K562 (cell line): ENCODE measurements at regions not wholly inside any gene's neighbourhood (a gene's known extent, or its start where the extent isn't known, plus 50 kb on each side); places are given as distances from the start of the nearest gene placed in this dataset.

ENCODE experiments used
- CC2D1A ChIP-seq: fragments of 450-650 bp; IDR thresholded peaks from 2 replicates; pipeline ENCODE4 v1.6.1; 2017; ENCODE audit warnings: mild to moderate bottlenecking
- ESRRB ChIP-seq: fragments of 250-450 bp; sonication (Bioruptor Pico); IDR thresholded peaks from 2 replicates; pipeline ENCODE4 v1.5.0; 2020; ENCODE audit warnings: mild to moderate bottlenecking, moderate library complexity, borderline replicate concordance
- FIP1L1 ChIP-seq: fragments of 200-400 bp; formaldehyde crosslinking; IDR thresholded peaks from 2 replicates; pipeline ENCODE4 v1.6.1; 2018; ENCODE audit warnings: mild to moderate bottlenecking, low read depth, low read length; ENCODE audit not compliant: poor library complexity, severe bottlenecking
- L3MBTL2 ChIP-seq: fragments of 450-650 bp; IDR thresholded peaks from 2 replicates; pipeline ENCODE4 v1.6.1; 2016; ENCODE audit warnings: mild to moderate bottlenecking, moderate library complexity
- SMC3 ChIP-seq: conservative IDR thresholded peaks from 2 replicates; pipeline ENCODE4 v1.6.1; 2011; ENCODE audit warnings: low read depth, low read length, improper control_type of control experiment; ENCODE audit not compliant: insufficient read depth
- ZNF175 ChIP-seq: fragments of 200-800 bp; sonication (Bioruptor generic); IDR thresholded peaks from 2 replicates; pipeline ENCODE4 v1.6.1; 2016; ENCODE audit warnings: low read depth, mild to moderate bottlenecking, missing genetic modification characterization, missing compliant biosample characterization
- TF ChIP-seq, protein P1 (sequence below): fragments of 450-650 bp; IDR thresholded peaks from 2 replicates; pipeline ENCODE4 v1.6.1; 2016; ENCODE audit warnings: mild to moderate bottlenecking, moderate library complexity

- TF ChIP-seq, protein P1, sequence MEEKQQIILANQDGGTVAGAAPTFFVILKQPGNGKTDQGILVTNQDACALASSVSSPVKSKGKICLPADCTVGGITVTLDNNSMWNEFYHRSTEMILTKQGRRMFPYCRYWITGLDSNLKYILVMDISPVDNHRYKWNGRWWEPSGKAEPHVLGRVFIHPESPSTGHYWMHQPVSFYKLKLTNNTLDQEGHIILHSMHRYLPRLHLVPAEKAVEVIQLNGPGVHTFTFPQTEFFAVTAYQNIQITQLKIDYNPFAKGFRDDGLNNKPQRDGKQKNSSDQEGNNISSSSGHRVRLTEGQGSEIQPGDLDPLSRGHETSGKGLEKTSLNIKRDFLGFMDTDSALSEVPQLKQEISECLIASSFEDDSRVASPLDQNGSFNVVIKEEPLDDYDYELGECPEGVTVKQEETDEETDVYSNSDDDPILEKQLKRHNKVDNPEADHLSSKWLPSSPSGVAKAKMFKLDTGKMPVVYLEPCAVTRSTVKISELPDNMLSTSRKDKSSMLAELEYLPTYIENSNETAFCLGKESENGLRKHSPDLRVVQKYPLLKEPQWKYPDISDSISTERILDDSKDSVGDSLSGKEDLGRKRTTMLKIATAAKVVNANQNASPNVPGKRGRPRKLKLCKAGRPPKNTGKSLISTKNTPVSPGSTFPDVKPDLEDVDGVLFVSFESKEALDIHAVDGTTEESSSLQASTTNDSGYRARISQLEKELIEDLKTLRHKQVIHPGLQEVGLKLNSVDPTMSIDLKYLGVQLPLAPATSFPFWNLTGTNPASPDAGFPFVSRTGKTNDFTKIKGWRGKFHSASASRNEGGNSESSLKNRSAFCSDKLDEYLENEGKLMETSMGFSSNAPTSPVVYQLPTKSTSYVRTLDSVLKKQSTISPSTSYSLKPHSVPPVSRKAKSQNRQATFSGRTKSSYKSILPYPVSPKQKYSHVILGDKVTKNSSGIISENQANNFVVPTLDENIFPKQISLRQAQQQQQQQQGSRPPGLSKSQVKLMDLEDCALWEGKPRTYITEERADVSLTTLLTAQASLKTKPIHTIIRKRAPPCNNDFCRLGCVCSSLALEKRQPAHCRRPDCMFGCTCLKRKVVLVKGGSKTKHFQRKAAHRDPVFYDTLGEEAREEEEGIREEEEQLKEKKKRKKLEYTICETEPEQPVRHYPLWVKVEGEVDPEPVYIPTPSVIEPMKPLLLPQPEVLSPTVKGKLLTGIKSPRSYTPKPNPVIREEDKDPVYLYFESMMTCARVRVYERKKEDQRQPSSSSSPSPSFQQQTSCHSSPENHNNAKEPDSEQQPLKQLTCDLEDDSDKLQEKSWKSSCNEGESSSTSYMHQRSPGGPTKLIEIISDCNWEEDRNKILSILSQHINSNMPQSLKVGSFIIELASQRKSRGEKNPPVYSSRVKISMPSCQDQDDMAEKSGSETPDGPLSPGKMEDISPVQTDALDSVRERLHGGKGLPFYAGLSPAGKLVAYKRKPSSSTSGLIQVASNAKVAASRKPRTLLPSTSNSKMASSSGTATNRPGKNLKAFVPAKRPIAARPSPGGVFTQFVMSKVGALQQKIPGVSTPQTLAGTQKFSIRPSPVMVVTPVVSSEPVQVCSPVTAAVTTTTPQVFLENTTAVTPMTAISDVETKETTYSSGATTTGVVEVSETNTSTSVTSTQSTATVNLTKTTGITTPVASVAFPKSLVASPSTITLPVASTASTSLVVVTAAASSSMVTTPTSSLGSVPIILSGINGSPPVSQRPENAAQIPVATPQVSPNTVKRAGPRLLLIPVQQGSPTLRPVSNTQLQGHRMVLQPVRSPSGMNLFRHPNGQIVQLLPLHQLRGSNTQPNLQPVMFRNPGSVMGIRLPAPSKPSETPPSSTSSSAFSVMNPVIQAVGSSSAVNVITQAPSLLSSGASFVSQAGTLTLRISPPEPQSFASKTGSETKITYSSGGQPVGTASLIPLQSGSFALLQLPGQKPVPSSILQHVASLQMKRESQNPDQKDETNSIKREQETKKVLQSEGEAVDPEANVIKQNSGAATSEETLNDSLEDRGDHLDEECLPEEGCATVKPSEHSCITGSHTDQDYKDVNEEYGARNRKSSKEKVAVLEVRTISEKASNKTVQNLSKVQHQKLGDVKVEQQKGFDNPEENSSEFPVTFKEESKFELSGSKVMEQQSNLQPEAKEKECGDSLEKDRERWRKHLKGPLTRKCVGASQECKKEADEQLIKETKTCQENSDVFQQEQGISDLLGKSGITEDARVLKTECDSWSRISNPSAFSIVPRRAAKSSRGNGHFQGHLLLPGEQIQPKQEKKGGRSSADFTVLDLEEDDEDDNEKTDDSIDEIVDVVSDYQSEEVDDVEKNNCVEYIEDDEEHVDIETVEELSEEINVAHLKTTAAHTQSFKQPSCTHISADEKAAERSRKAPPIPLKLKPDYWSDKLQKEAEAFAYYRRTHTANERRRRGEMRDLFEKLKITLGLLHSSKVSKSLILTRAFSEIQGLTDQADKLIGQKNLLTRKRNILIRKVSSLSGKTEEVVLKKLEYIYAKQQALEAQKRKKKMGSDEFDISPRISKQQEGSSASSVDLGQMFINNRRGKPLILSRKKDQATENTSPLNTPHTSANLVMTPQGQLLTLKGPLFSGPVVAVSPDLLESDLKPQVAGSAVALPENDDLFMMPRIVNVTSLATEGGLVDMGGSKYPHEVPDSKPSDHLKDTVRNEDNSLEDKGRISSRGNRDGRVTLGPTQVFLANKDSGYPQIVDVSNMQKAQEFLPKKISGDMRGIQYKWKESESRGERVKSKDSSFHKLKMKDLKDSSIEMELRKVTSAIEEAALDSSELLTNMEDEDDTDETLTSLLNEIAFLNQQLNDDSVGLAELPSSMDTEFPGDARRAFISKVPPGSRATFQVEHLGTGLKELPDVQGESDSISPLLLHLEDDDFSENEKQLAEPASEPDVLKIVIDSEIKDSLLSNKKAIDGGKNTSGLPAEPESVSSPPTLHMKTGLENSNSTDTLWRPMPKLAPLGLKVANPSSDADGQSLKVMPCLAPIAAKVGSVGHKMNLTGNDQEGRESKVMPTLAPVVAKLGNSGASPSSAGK, result no peak
- TF ChIP-seq CC2D1A, result no peak
- TF ChIP-seq ZNF175, result no peak
- TF ChIP-seq ESRRB (CRISPR knock-in tag), result no peak
- TF ChIP-seq FIP1L1, result no peak
- no peak for TF ChIP-seq SMC3
- TF ChIP-seq L3MBTL2, result no peak
Measured at GRCh38 chr16:6603780-6604325, 728.8 kb upstream of the RBFOX1 start (continued).
